Uterus (tissue), 3 donors: ENCODE measurements at regions not wholly inside any gene's neighbourhood (a gene's known extent, or its start where the extent isn't known, plus 50 kb on each side); places are given as distances from the start of the nearest gene placed in this dataset.

Experiments
- DNase-seq, 2 donors: peaks; one replicate each; pipeline ENCODE4 v3.0.0-alpha.2; 2019 to 2020
- H3K27ac ChIP-seq, 2 donors: fragments of 200-600 bp; sonication (generic); 1 replicate in 1 of 2; 2 replicates in 1 of 2; pipeline ENCODE4 v1.5.1; 2016 to 2018
- H3K27me3 ChIP-seq, 2 donors: fragments of 200-600 bp; sonication (generic); one replicate each; pipeline ENCODE4 v1.5.1; 2018 to 2019; ENCODE audit warnings: control low read depth in 1 of 2
- H3K36me3 ChIP-seq, 2 donors: fragments of 200-600 bp; sonication (generic); one replicate each; pipeline ENCODE4 v1.5.1; 2019; ENCODE audit warnings: control low read depth in 1 of 2
- H3K4me1 ChIP-seq, 2 donors: fragments of 200-600 bp; sonication (generic); one replicate each; pipeline ENCODE4 v1.5.1; 2018 to 2019; ENCODE audit warnings: control low read depth in 1 of 2
- H3K4me3 ChIP-seq, 2 donors: fragments of 200-600 bp; sonication (generic); 1 replicate in 1 of 2; 2 replicates in 1 of 2; pipeline ENCODE4 v1.5.1; 2018 to 2019; ENCODE audit warnings: mild to moderate bottlenecking in 1 of 2
- H3K9me3 ChIP-seq, 2 donors: fragments of 200-600 bp; sonication (generic); one replicate each; pipeline ENCODE4 v1.5.1; 2019; ENCODE audit warnings: control low read depth in 1 of 2
- CTCF ChIP-seq, 4 experiments: fragments of 200-600 bp in 2 of 4; fragments of 450-650 bp in 2 of 4; sonication (generic) in 2 of 4; IDR thresholded peaks; one replicate each; pipeline ENCODE4 v1.5.1; 2016 to 2019; ENCODE audit warnings: antibody characterized with exemption in 4 of 4, mild to moderate bottlenecking in 2 of 4, moderate library complexity in 1 of 4
- POLR2A ChIP-seq, 2 donors: fragments of 450-650 bp; IDR thresholded peaks; one replicate each; pipeline ENCODE4 v1.6.1; 2016; ENCODE audit warnings: antibody characterized with exemption in 2 of 2, mild to moderate bottlenecking in 1 of 2, moderate library complexity in 1 of 2
- intact Hi-C: fragments of 100-400 bp; cut with DNase I; formaldehyde crosslinking; loops from one replicate; pipeline ENCODE4 v1.15.1; 2023; ENCODE audit warnings: low total_unique reads
- donor health status: DM: yes; HTN: yes; CAD: no.

GRCh38 chr7:47651355-47652317 lies 69.7 kb upstream of the TNS3 start:
- Histone ChIP-seq H3K4me1 (peaks cover 0 to 4% of the 10 kb centered on the region in 2 donors), H3K27me3 (no peaks in the 10 kb centered on the region), H3K9me3 (no peaks in the 10 kb centered on the region), H3K36me3 (no peaks in the 10 kb centered on the region), H3K27ac (no peak overlapping the region), H3K4me3 (no peak overlapping the region)
- no peak for DNase-seq
- intact Hi-C loops = no loop called here
- TF ChIP-seq CTCF (IDR thresholded peaks at IDR 0.05) (no peak), POLR2A (IDR thresholded peaks at IDR 0.05) (no peak)

- TF ChIP-seq CTCF (IDR thresholded peaks at IDR 0.05) (no peak), POLR2A (IDR thresholded peaks at IDR 0.05) (no peak)
These were observed 68.0 kb upstream of the TNS3 start for GRCh38 chr7:47649919-47650318.

GRCh38 chr7:47648275-47648925 lies 66.5 kb upstream of the TNS3 start:
- intact Hi-C loops = no loop called here
- DNase-seq = no peak
- Histone ChIP-seq H3K27me3 (no peaks in the 10 kb centered on the region), H3K4me1 (peaks cover 0 to 4% of the 10 kb centered on the region in 2 donors), H3K4me3 (no peak overlapping the region), H3K36me3 (no peaks in the 10 kb centered on the region), H3K9me3 (no peaks in the 10 kb centered on the region), H3K27ac (peak overlapping the region; percentile 61 to 67)
- no peak for TF ChIP-seq CTCF (IDR thresholded peaks at IDR 0.05)
- TF ChIP-seq POLR2A (IDR thresholded peaks at IDR 0.05) = no peak

More at GRCh38 chr7:47649919-47650318, 68.0 kb upstream of the TNS3 start:
- H3K9me3 ChIP-seq = no peaks in the 10 kb centered on the region
- H3K4me1 ChIP-seq = peaks cover 0 to 4% of the 10 kb centered on the region in 2 donors
- H3K27me3 ChIP-seq = no peaks in the 10 kb centered on the region
- no peak overlapping the region for H3K4me3 ChIP-seq
- H3K36me3 ChIP-seq = no peaks in the 10 kb centered on the region
- H3K27ac ChIP-seq = no peak overlapping the region
- intact Hi-C loops = no loop called here
- no peak for DNase-seq

GRCh38 chr7:47647918-47648250 lies 66.0 kb upstream of the TNS3 start:
- Histone ChIP-seq H3K9me3 (no peaks in the 10 kb centered on the region), H3K36me3 (no peaks in the 10 kb centered on the region), H3K27ac (peak overlapping the region; percentile 61 to 67), H3K27me3 (no peaks in the 10 kb centered on the region), H3K4me1 (peaks cover 0 to 4% of the 10 kb centered on the region in 2 donors), H3K4me3 (no peak overlapping the region)
- intact Hi-C loops = no loop called here
- DNase-seq = no peak
- no peak for TF ChIP-seq POLR2A (IDR thresholded peaks at IDR 0.05)
- no peak for TF ChIP-seq CTCF (IDR thresholded peaks at IDR 0.05)
